ENCODE measurements at regions not wholly inside any gene's neighbourhood (a gene's known extent, or its start where the extent isn't known, plus 50 kb on each side); places are given as distances from the start of the nearest gene placed in this dataset.

GRCh38 chr22:19574247-19574646 is 50.0 kb upstream of the CLDN5 start:
- Histone ChIP-seq H2BK15ac (ENCODE audit: low read length) (no peak overlapping the region), H2BK120ac (replicated peaks; ENCODE audit: low read depth, low read length) (no peak overlapping the region), H2BK5ac (ENCODE audit: low read depth, low read length) (no peak overlapping the region), H3K27me3 (replicated peaks in 1 of 4; ENCODE audit: control insufficient read depth in 3 of 4, extremely low read depth in 1 of 4, insufficient read depth in 3 of 4, low read length in 3 of 4) (no peaks in the 10 kb centered on the region), H4K20me1 (replicated peaks in 1 of 2; ENCODE audit: control insufficient read depth in 1 of 2, insufficient read depth in 2 of 2, low read length in 2 of 2) (no peaks in the 10 kb centered on the region), H3K4me2 (ENCODE audit: insufficient read depth in 1 of 2, low read depth in 2 of 2, low read length in 2 of 2) (no peak overlapping the region), H3K23me2 (ENCODE audit: low read depth, low read length) (peaks cover 7% of the 10 kb centered on the region; the same call in 1 of the 2 replicates), H2BK12ac (ENCODE audit: low read depth, low read length) (no peak overlapping the region), H2AK5ac (ENCODE audit: low read depth, low read length) (no peak overlapping the region), H4K8ac (ENCODE audit: extremely low read depth, insufficient read depth, low read length) (no peak overlapping the region), H3K23ac (ENCODE audit: insufficient read length) (no peak overlapping the region), H3K79me1 (ENCODE audit: low read depth, low read length) (no peaks in the 10 kb centered on the region), H3K9ac (replicated peaks in 1 of 4; ENCODE audit: extremely low read depth in 1 of 4, low read depth in 3 of 4, low read length in 3 of 4) (no peak overlapping the region), H3K14ac (ENCODE audit: insufficient read length) (no peak overlapping the region), H2AFZ (ENCODE audit: low read length) (no peak overlapping the region), H3K18ac (ENCODE audit: extremely low read depth, low read length) (no peak overlapping the region; the same call in 1 of the 2 replicates), H4K91ac (replicated peaks; ENCODE audit: insufficient read length, low read length) (no peak overlapping the region), H3K36me3 (ENCODE audit: control insufficient read depth in 2 of 4, insufficient read depth in 4 of 4, low read length in 3 of 4) (no peaks in the 10 kb centered on the region), H3K27ac (ENCODE audit: low read depth, low read length) (no peak overlapping the region), H3K79me2 (ENCODE audit: control insufficient read depth in 1 of 2, insufficient read depth in 2 of 2, low read length in 2 of 2) (no peaks in the 10 kb centered on the region), H2BK20ac (ENCODE audit: low read length) (no peak overlapping the region), H4K5ac (ENCODE audit: insufficient read length, low read depth, low read length) (no peak overlapping the region), H3K4me3 (ENCODE audit: extremely low read depth in 1 of 4, insufficient read depth in 2 of 4, low read depth in 3 of 4, low read length in 4 of 4) (no peak overlapping the region), H3K4me1 (replicated peaks in 1 of 4; ENCODE audit: control insufficient read depth in 3 of 4, insufficient read depth in 4 of 4, low read length in 3 of 4) (peaks cover 0 to 3% (median under 1%) of the 10 kb centered on the region in 4 experiments; a peak in 3 of 7 replicates), H3K4ac (replicated peaks; ENCODE audit: insufficient read length, low read depth, low read length) (no peak overlapping the region), H3K9me3 (ENCODE audit: insufficient read depth in 2 of 2, low read depth in 1 of 2, low read length in 1 of 2) (no peaks in the 10 kb centered on the region), H3K56ac (replicated peaks; ENCODE audit: insufficient read length, low read depth, low read length) (no peak overlapping the region)
- WGBS, 2 experiments (ENCODE audit: extremely low coverage in 1 of 2, insufficient coverage in 1 of 2, insufficient read length in 1 of 2, insufficient replicate concordance in 2 of 2, low coverage in 1 of 2, low lambda C conversion rate in 2 of 2, missing lambda C conversion rate in 1 of 2): 91% methylated on average over 4 of the region's 4 CpGs; no CpG with 5 or more reads in 1 of the 2 experiments
- FAIRE-seq (no peak), DNase-seq (ENCODE audit: low read depth in 1 of 2, low spot score in 2 of 2) (no peak)
- ChIA-PET POLR2A (ENCODE audit: partially characterized antibody) (no interaction called here), CTCF (ENCODE audit: partially characterized antibody) (interaction anchor here (1.2 to 2.2 kb wide), 3 partner anchors 55 to 70 kb away, joined by 3 to 5 read pairs (median 3); no protein-coding TSS in a partner anchor)
- TF ChIP-seq TBP (IDR thresholded peaks at IDR 0.05; ENCODE audit: low read depth, low read length) (no peak), POU5F1 (IDR thresholded peaks at IDR 0.05; ENCODE audit: low read depth, low read length) (no peak), CHD2 (IDR thresholded peaks at IDR 0.05; ENCODE audit: low read length) (no peak), TEAD4 (IDR thresholded peaks at IDR 0.05; ENCODE audit: low read depth, low read length) (no peak), SP1 (IDR thresholded peaks at IDR 0.05; ENCODE audit: low read depth, low read length) (no peak), ASH2L (IDR thresholded peaks at IDR 0.05; ENCODE audit: low read length) (no peak), EP300 (IDR thresholded peaks at IDR 0.05; ENCODE audit: borderline replicate concordance in 1 of 2, low read depth in 2 of 2, low read length in 2 of 2) (no peak), MAFK (IDR thresholded peaks at IDR 0.05; ENCODE audit: low read depth, low read length) (no peak), KDM4A (IDR thresholded peaks at IDR 0.05; ENCODE audit: low read depth, low read length, severe bottlenecking) (no peak), SUZ12 (IDR thresholded peaks at IDR 0.05; ENCODE audit: low read length) (no peak), CHD1 (IDR thresholded peaks at IDR 0.05; ENCODE audit: low read depth, low read length) (no peak), NANOG (IDR thresholded peaks at IDR 0.05; ENCODE audit: insufficient read depth, low read depth, low read length, poor library complexity, severe bottlenecking) (no peak), TCF12 (IDR thresholded peaks at IDR 0.05; ENCODE audit: low read depth, low read length) (no peak), RFX5 (IDR thresholded peaks at IDR 0.05; ENCODE audit: borderline replicate concordance, low read depth, low read length) (no peak), EGR1 (IDR thresholded peaks at IDR 0.05; ENCODE audit: borderline replicate concordance, low read depth, low read length) (no peak), TAF1 (IDR thresholded peaks at IDR 0.05; ENCODE audit: low read depth, low read length) (no peak)

Data from H1 (cell line).